DOHH2 (cell line): ENCODE measurements at regions not wholly inside any gene's neighbourhood (a gene's known extent, or its start where the extent isn't known, plus 50 kb on each side); places are given as distances from the start of the nearest gene placed in this dataset.

Experiments used
- EZH2phosphoT487 ChIP-seq: fragments of 200-600 bp; sonication (generic); IDR thresholded peaks from 2 replicates; pipeline ENCODE4 v1.6.1; 2017; ENCODE audit warnings: borderline replicate concordance, mild to moderate bottlenecking, antibody characterized with exemption, low read length, moderate library complexity, mixed read lengths
- TF ChIP-seq, protein P1 (sequence below): fragments of 200-600 bp; sonication (generic); IDR thresholded peaks from one replicate; pipeline ENCODE4 v1.5.1; 2014; ENCODE audit warnings: antibody characterized with exemption, mild to moderate bottlenecking, low read depth, low read length; ENCODE audit not compliant: poor library complexity, severe bottlenecking

DNA sequence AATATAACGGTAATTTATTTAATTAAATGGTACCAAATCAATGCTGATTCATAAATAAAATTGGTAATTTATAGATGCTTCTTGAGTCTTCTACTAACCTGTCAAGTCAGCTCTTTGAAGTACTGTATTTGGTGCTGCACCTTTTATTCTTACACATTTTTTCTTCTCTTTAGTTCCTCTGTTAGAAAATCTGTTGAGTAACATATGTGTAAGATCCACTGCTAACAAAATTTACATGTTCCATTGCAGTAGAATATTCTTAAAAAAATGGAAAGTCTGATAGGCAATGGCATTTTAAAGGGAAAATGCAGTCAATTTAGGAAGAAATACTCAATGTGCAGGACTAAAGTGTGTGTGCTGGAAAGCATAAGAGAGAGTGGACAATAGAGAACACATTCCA, 936.6 kb downstream of the ZPLD1 start:
- TF ChIP-seq, protein P1, sequence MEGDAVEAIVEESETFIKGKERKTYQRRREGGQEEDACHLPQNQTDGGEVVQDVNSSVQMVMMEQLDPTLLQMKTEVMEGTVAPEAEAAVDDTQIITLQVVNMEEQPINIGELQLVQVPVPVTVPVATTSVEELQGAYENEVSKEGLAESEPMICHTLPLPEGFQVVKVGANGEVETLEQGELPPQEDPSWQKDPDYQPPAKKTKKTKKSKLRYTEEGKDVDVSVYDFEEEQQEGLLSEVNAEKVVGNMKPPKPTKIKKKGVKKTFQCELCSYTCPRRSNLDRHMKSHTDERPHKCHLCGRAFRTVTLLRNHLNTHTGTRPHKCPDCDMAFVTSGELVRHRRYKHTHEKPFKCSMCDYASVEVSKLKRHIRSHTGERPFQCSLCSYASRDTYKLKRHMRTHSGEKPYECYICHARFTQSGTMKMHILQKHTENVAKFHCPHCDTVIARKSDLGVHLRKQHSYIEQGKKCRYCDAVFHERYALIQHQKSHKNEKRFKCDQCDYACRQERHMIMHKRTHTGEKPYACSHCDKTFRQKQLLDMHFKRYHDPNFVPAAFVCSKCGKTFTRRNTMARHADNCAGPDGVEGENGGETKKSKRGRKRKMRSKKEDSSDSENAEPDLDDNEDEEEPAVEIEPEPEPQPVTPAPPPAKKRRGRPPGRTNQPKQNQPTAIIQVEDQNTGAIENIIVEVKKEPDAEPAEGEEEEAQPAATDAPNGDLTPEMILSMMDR = no peak
- no peak for TF ChIP-seq EZH2phosphoT487
